Neural progenitor cell (in vitro differentiated cells): ENCODE measurements at regions not wholly inside any gene's neighbourhood (a gene's known extent, or its start where the extent isn't known, plus 50 kb on each side); places are given as distances from the start of the nearest gene placed in this dataset.
A peak's percentile ranks its signal among the peaks of the same experiment; 100 is the strongest.

Experiments used
- DNase-seq: peaks from one replicate; pipeline ENCODE4 v3.0.0-alpha.2; 2016; ENCODE audit warnings: low spot score
- H2AFZ ChIP-seq: fragments of 200-600 bp; sonication (generic); replicated peaks from 2 replicates; pipeline ENCODE4 v1.6.1; 2016; ENCODE audit warnings: antibody characterized with exemption
- H3F3A ChIP-seq: fragments of 200-600 bp; sonication (generic); 2 replicates; pipeline ENCODE4 v1.6.1; 2016; ENCODE audit warnings: antibody characterized with exemption, low read depth
- H3K27ac ChIP-seq: fragments of 200-600 bp; sonication (generic); 2 replicates; pipeline ENCODE4 v1.5.1; 2016; ENCODE audit warnings: mild to moderate bottlenecking
- H3K27me3 ChIP-seq: fragments of 200-600 bp; sonication (generic); 2 replicates; pipeline ENCODE4 v1.6.1; 2016; ENCODE audit warnings: mild to moderate bottlenecking, moderate library complexity
- H3K36me3 ChIP-seq: fragments of 200-600 bp; sonication (generic); 2 replicates; pipeline ENCODE4 v1.5.1; 2016
- H3K4me1 ChIP-seq: fragments of 200-600 bp; sonication (generic); 2 replicates; pipeline ENCODE4 v1.6.1; 2016; ENCODE audit warnings: mixed run types
- H3K4me2 ChIP-seq: fragments of 200-600 bp; sonication (generic); 2 replicates; pipeline ENCODE4 v1.6.1; 2016
- H3K4me3 ChIP-seq: fragments of 200-600 bp; sonication (generic); 2 replicates; pipeline ENCODE4 v1.5.1; 2016
- H3K79me2 ChIP-seq: fragments of 200-600 bp; sonication (generic); 2 replicates; pipeline ENCODE4 v1.6.1; 2016; ENCODE audit warnings: low read depth
- H3K9ac ChIP-seq: fragments of 200-600 bp; sonication (generic); 2 replicates; pipeline ENCODE4 v1.6.1; 2016
- H3K9me3 ChIP-seq: fragments of 200-600 bp; sonication (generic); 2 replicates; pipeline ENCODE4 v1.5.1; 2016; ENCODE audit warnings: low read depth
- H4K20me1 ChIP-seq: fragments of 200-600 bp; sonication (generic); 2 replicates; pipeline ENCODE4 v1.6.1; 2016; ENCODE audit warnings: low read depth
- H3K27ac Mint-ChIP-seq: 3 replicates; pipeline ENCODE4 v1.8.0; 2021; ENCODE audit warnings: mixed read lengths
- H3K27me3 Mint-ChIP-seq: 2 replicates; pipeline ENCODE4 v1.8.0; 2022; ENCODE audit warnings: low read depth, mild to moderate bottlenecking, inconsistent platforms, moderate library complexity, mixed read lengths; ENCODE audit not compliant: insufficient read depth
- H3K36me3 Mint-ChIP-seq: 3 replicates; pipeline ENCODE4 v1.8.0; 2021; ENCODE audit warnings: mixed read lengths
- H3K4me1 Mint-ChIP-seq: 3 replicates; pipeline ENCODE4 v1.8.0; 2021; ENCODE audit warnings: mixed read lengths
- H3K4me3 Mint-ChIP-seq: 3 replicates; pipeline ENCODE4 v1.8.0; 2021; ENCODE audit warnings: mild to moderate bottlenecking, moderate library complexity, mixed read lengths
- H3K9me3 Mint-ChIP-seq: 3 replicates; pipeline ENCODE4 v1.8.0; 2020; ENCODE audit warnings: mixed read lengths
- EZH2 ChIP-seq: fragments of 200-600 bp; sonication (generic); IDR thresholded peaks from 2 replicates; pipeline ENCODE4 v1.6.1; 2017; ENCODE audit warnings: antibody characterized with exemption, mild to moderate bottlenecking, moderate library complexity
- EZH2phosphoT487 ChIP-seq: fragments of 200-600 bp; sonication (generic); IDR thresholded peaks from 2 replicates; pipeline ENCODE4 v1.6.1; 2017; ENCODE audit warnings: antibody characterized with exemption
- TF ChIP-seq, protein P1 (sequence below): fragments of 200-600 bp; sonication (generic); IDR thresholded peaks from 2 replicates; pipeline ENCODE4 v1.5.1; 2017; ENCODE audit warnings: antibody characterized with exemption, mild to moderate bottlenecking

DNA sequence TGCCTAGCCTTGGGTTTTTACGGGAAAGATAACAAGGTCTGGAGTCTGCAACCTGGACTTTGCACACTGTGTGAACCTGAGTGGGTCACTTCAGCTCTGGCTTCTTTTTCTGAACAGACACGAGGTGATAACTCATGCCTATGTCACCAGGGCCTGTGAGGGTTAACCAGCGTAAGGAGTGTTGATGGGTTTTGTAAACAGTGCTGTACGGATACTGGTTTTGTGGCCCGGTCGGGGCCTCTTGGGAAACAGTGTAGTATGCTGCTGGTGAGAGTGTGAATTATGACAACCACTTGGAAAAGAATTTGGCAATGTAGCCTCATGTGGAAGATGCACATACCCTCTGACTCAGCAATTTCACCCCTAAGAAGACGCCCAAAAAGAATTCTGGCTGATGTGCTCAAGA is 266.8 kb downstream of the MN1 start:
- Mint-ChIP-seq H3K4me1 (peaks cover 42% of the 10 kb centered on the region), H3K27ac (no peak overlapping the region), H3K9me3 (peaks cover 7% of the 10 kb centered on the region), H3K36me3 (no peaks in the 10 kb centered on the region), H3K4me3 (no peak overlapping the region), H3K27me3 (peaks cover 16% of the 10 kb centered on the region)
- Histone ChIP-seq H3K36me3 (no peaks in the 10 kb centered on the region), H3K9me3 (no peaks in the 10 kb centered on the region), H3F3A (peaks cover 3% of the 10 kb centered on the region), H3K4me3 (no peak overlapping the region), H2AFZ (no peak overlapping the region), H4K20me1 (no peaks in the 10 kb centered on the region), H3K79me2 (no peaks in the 10 kb centered on the region), H3K27me3 (no peaks in the 10 kb centered on the region), H3K9ac (no peak overlapping the region), H3K27ac (no peak overlapping the region), H3K4me1 (peaks cover 12% of the 10 kb centered on the region), H3K4me2 (no peak overlapping the region)
- TF ChIP-seq EZH2phosphoT487 (no peak), EZH2 (no peak)
- TF ChIP-seq, protein P1, sequence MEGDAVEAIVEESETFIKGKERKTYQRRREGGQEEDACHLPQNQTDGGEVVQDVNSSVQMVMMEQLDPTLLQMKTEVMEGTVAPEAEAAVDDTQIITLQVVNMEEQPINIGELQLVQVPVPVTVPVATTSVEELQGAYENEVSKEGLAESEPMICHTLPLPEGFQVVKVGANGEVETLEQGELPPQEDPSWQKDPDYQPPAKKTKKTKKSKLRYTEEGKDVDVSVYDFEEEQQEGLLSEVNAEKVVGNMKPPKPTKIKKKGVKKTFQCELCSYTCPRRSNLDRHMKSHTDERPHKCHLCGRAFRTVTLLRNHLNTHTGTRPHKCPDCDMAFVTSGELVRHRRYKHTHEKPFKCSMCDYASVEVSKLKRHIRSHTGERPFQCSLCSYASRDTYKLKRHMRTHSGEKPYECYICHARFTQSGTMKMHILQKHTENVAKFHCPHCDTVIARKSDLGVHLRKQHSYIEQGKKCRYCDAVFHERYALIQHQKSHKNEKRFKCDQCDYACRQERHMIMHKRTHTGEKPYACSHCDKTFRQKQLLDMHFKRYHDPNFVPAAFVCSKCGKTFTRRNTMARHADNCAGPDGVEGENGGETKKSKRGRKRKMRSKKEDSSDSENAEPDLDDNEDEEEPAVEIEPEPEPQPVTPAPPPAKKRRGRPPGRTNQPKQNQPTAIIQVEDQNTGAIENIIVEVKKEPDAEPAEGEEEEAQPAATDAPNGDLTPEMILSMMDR, result no peak
- no peak for DNase-seq

GRCh38 chr22:27535452-27535851 is 266.1 kb downstream of the MN1 start:
- DNase-seq, result no peak
- Mint-ChIP-seq H3K27ac (no peak overlapping the region), H3K9me3 (peaks cover 3% of the 10 kb centered on the region), H3K36me3 (no peaks in the 10 kb centered on the region), H3K4me1 (peaks cover 47% of the 10 kb centered on the region), H3K27me3 (peaks cover 18% of the 10 kb centered on the region), H3K4me3 (no peak overlapping the region)
- H3K27ac ChIP-seq, result no peak overlapping the region
- H3K4me2 ChIP-seq, result no peak overlapping the region
- H3K9ac ChIP-seq, result no peak overlapping the region
- H3K4me3 ChIP-seq, result no peak overlapping the region
- H4K20me1 ChIP-seq, result no peaks in the 10 kb centered on the region
- H3K27me3 ChIP-seq, result no peaks in the 10 kb centered on the region
- peaks cover 12% of the 10 kb centered on the region for H3K4me1 ChIP-seq
- H3K79me2 ChIP-seq, result no peaks in the 10 kb centered on the region
- no peaks in the 10 kb centered on the region for H3K9me3 ChIP-seq
- H2AFZ ChIP-seq, result no peak overlapping the region
- H3K36me3 ChIP-seq, result no peaks in the 10 kb centered on the region
- peaks cover 6% of the 10 kb centered on the region for H3F3A ChIP-seq
- TF ChIP-seq, protein P1, result no peak
- no peak for TF ChIP-seq EZH2
- no peak for TF ChIP-seq EZH2phosphoT487

DNA sequence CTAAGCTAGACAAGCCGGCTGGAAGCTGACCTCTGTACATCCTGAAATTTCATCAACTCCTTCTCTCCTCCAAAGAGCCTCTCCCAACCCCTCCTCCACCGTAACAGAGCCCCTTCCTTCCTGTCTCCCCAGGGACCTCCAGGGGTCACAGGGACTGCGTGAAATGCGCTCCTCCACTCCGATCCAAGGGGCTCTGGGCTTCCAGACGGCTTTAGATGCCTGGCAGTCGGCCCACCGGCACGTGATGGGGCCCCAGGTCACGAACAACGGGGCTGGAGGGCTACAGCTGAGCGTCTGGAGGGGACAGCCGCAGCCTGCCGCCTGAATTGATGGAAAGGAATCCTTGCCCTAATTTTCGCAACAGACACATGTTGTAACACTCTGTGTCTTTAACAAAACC is 264.1 kb downstream of the MN1 start:
- H3F3A ChIP-seq, result peaks cover 20% of the 10 kb centered on the region
- H3K4me3 ChIP-seq, result no peak overlapping the region
- DNase-seq, result no peak
- Mint-ChIP-seq H3K9me3 (no peaks in the 10 kb centered on the region), H3K4me3 (no peak overlapping the region), H3K27me3 (peaks cover 18% of the 10 kb centered on the region), H3K36me3 (no peaks in the 10 kb centered on the region), H3K4me1 (peaks cover 67% of the 10 kb centered on the region), H3K27ac (peak overlapping the region; percentile 55)
- H3K4me2 ChIP-seq, result no peak overlapping the region
- H3K4me1 ChIP-seq, result peaks cover 27% of the 10 kb centered on the region
- no peak overlapping the region for H3K9ac ChIP-seq
- H3K27me3 ChIP-seq, result no peaks in the 10 kb centered on the region
- no peak overlapping the region for H2AFZ ChIP-seq
- H3K9me3 ChIP-seq, result no peaks in the 10 kb centered on the region
- no peak overlapping the region for H3K27ac ChIP-seq
- no peaks in the 10 kb centered on the region for H4K20me1 ChIP-seq
- H3K79me2 ChIP-seq, result no peaks in the 10 kb centered on the region
- H3K36me3 ChIP-seq, result no peaks in the 10 kb centered on the region
- TF ChIP-seq, protein P1, result no peak
- TF ChIP-seq EZH2, result no peak
- TF ChIP-seq EZH2phosphoT487, result no peak
